ENCODE measurements at regions not wholly inside any gene's neighbourhood (a gene's known extent, or its start where the extent isn't known, plus 50 kb on each side); places are given as distances from the start of the nearest gene placed in this dataset.
"Not testable (repeated sequence)": the region's sequence is repeated elsewhere in the genome, so short reads cannot be mapped to it uniquely, and the experiment has no call there.

- peak; percentile 3 for DNase-seq
These were observed 127.1 kb upstream of the POC5 start for GRCh38 chr5:75844301-75844700.

GRCh38 chr5:75843319-75843718, 126.1 kb upstream of the POC5 start:
- DNase-seq: no peak

GRCh38 chr5:75839547-75839946, 122.3 kb upstream of the POC5 start:
- no peak for DNase-seq

GRCh38 chr5:75837258-75837841, 120.1 kb upstream of the POC5 start:
- DNase-seq: no peak

GRCh38 chr5:75831561-75831960, 114.3 kb upstream of the POC5 start:
- DNase-seq: no peak

- DNase-seq: no peak
These were observed 110.8 kb upstream of the POC5 start for GRCh38 chr5:75828029-75828428.

- no peak for DNase-seq
These were observed 107.1 kb upstream of the POC5 start for GRCh38 chr5:75824323-75824722.

GRCh38 chr5:75823811-75824210, 106.6 kb upstream of the POC5 start:
- DNase-seq: no peak

GRCh38 chr5:75818661-75819060, 101.4 kb upstream of the POC5 start:
- DNase-seq: no peak

GRCh38 chr5:75799695-75800094, 82.5 kb upstream of the POC5 start:
- not testable (repeated sequence) for DNase-seq

- not testable (repeated sequence) for DNase-seq
These were observed 52.1 kb upstream of the POC5 start for GRCh38 chr5:75769338-75769737.
